ENCODE measurements at regions not wholly inside any gene's neighbourhood (a gene's known extent, or its start where the extent isn't known, plus 50 kb on each side); places are given as distances from the start of the nearest gene placed in this dataset.

- H3K4me1 Mint-ChIP-seq, result peaks cover 24% of the 10 kb centered on the region
- no peaks in the 10 kb centered on the region for H3K36me3 Mint-ChIP-seq
- H3K27me3 Mint-ChIP-seq (ENCODE audit: low read depth), result no peaks in the 10 kb centered on the region
- ChIA-PET CTCF (no interaction called here), POLR2A (no interaction called here)
- H3K9me3 Mint-ChIP-seq, result no peaks in the 10 kb centered on the region
- DNase-seq (ENCODE audit: low spot score) (no peak), ATAC-seq (no peak)
- no peak for TF ChIP-seq ZNF671 (CRISPR knock-in tag; IDR thresholded peaks at IDR 0.05)
- TF ChIP-seq NFYB (CRISPR knock-in tag; conservative IDR thresholded peaks at IDR 0.05; ENCODE audit: low read depth), result no peak
- no peak for TF ChIP-seq ZNF416 (CRISPR knock-in tag; IDR thresholded peaks at IDR 0.05)
- no peak for TF ChIP-seq RORB (CRISPR knock-in tag; IDR thresholded peaks at IDR 0.05)
- no peak for TF ChIP-seq PREB (CRISPR knock-in tag; IDR thresholded peaks at IDR 0.05; ENCODE audit: borderline replicate concordance)
- H3K27ac Mint-ChIP-seq, result no peak overlapping the region
- H3K4me3 Mint-ChIP-seq, result no peak overlapping the region
These were observed 348.0 kb upstream of the SOX5 start for GRCh38 chr12:24297516-24297915.

GRCh38 chr12:24293549-24293948 is 344.1 kb upstream of the SOX5 start:
- Mint-ChIP-seq H3K27ac (no peak overlapping the region), H3K4me3 (no peak overlapping the region), H3K4me1 (peaks cover 20% of the 10 kb centered on the region), H3K9me3 (no peaks in the 10 kb centered on the region), H3K27me3 (ENCODE audit: low read depth) (no peaks in the 10 kb centered on the region), H3K36me3 (no peaks in the 10 kb centered on the region)
- DNase-seq (ENCODE audit: low spot score) (no peak), ATAC-seq (no peak)
- POLR2A ChIA-PET, result no interaction called here
- CTCF ChIA-PET, result no interaction called here
- no peak for TF ChIP-seq ZNF425 (CRISPR knock-in tag; conservative IDR thresholded peaks at IDR 0.05)
- TF ChIP-seq SOX15 (CRISPR knock-in tag; IDR thresholded peaks at IDR 0.05), result no peak
- no peak for TF ChIP-seq RELA (CRISPR knock-in tag; IDR thresholded peaks at IDR 0.05; ENCODE audit: borderline replicate concordance)
- TF ChIP-seq, protein P1, sequence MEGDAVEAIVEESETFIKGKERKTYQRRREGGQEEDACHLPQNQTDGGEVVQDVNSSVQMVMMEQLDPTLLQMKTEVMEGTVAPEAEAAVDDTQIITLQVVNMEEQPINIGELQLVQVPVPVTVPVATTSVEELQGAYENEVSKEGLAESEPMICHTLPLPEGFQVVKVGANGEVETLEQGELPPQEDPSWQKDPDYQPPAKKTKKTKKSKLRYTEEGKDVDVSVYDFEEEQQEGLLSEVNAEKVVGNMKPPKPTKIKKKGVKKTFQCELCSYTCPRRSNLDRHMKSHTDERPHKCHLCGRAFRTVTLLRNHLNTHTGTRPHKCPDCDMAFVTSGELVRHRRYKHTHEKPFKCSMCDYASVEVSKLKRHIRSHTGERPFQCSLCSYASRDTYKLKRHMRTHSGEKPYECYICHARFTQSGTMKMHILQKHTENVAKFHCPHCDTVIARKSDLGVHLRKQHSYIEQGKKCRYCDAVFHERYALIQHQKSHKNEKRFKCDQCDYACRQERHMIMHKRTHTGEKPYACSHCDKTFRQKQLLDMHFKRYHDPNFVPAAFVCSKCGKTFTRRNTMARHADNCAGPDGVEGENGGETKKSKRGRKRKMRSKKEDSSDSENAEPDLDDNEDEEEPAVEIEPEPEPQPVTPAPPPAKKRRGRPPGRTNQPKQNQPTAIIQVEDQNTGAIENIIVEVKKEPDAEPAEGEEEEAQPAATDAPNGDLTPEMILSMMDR (IDR thresholded peaks at IDR 0.05), result no peak
- TF ChIP-seq HMGA2 (CRISPR knock-in tag; IDR thresholded peaks at IDR 0.05), result no peak
- TF ChIP-seq MYBL2 (CRISPR knock-in tag; IDR thresholded peaks at IDR 0.05), result no peak
- TF ChIP-seq ZNF263 (CRISPR knock-in tag; IDR thresholded peaks at IDR 0.05; ENCODE audit: low read depth), result no peak
- TF ChIP-seq NR3C1 (CRISPR knock-in tag; conservative IDR thresholded peaks at IDR 0.05; ENCODE audit: low read depth), result no peak
- no peak for TF ChIP-seq PRDM15 (CRISPR knock-in tag; IDR thresholded peaks at IDR 0.05)
- TF ChIP-seq IRF1 (CRISPR knock-in tag; IDR thresholded peaks at IDR 0.05), result no peak
- TF ChIP-seq ZNF396 (CRISPR knock-in tag; IDR thresholded peaks at IDR 0.05; ENCODE audit: borderline replicate concordance), result no peak
- TF ChIP-seq, protein P2, sequence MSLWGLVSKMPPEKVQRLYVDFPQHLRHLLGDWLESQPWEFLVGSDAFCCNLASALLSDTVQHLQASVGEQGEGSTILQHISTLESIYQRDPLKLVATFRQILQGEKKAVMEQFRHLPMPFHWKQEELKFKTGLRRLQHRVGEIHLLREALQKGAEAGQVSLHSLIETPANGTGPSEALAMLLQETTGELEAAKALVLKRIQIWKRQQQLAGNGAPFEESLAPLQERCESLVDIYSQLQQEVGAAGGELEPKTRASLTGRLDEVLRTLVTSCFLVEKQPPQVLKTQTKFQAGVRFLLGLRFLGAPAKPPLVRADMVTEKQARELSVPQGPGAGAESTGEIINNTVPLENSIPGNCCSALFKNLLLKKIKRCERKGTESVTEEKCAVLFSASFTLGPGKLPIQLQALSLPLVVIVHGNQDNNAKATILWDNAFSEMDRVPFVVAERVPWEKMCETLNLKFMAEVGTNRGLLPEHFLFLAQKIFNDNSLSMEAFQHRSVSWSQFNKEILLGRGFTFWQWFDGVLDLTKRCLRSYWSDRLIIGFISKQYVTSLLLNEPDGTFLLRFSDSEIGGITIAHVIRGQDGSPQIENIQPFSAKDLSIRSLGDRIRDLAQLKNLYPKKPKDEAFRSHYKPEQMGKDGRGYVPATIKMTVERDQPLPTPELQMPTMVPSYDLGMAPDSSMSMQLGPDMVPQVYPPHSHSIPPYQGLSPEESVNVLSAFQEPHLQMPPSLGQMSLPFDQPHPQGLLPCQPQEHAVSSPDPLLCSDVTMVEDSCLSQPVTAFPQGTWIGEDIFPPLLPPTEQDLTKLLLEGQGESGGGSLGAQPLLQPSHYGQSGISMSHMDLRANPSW (CRISPR knock-in tag; conservative IDR thresholded peaks at IDR 0.05; ENCODE audit: low read depth), result no peak
- TF ChIP-seq CREB1 (CRISPR knock-in tag; IDR thresholded peaks at IDR 0.05), result no peak
- no peak for TF ChIP-seq ZNF317 (CRISPR knock-in tag; IDR thresholded peaks at IDR 0.05; ENCODE audit: borderline replicate concordance, low read depth)
- TF ChIP-seq, protein P3, sequence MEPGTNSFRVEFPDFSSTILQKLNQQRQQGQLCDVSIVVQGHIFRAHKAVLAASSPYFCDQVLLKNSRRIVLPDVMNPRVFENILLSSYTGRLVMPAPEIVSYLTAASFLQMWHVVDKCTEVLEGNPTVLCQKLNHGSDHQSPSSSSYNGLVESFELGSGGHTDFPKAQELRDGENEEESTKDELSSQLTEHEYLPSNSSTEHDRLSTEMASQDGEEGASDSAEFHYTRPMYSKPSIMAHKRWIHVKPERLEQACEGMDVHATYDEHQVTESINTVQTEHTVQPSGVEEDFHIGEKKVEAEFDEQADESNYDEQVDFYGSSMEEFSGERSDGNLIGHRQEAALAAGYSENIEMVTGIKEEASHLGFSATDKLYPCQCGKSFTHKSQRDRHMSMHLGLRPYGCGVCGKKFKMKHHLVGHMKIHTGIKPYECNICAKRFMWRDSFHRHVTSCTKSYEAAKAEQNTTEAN (CRISPR knock-in tag; IDR thresholded peaks at IDR 0.05), result no peak
- TF ChIP-seq NR1H2 (CRISPR knock-in tag; IDR thresholded peaks at IDR 0.05), result no peak
- TF ChIP-seq ZNF121 (CRISPR knock-in tag; IDR thresholded peaks at IDR 0.05), result no peak
- TF ChIP-seq FOXJ3 (CRISPR knock-in tag; IDR thresholded peaks at IDR 0.05; ENCODE audit: borderline replicate concordance), result no peak

All from WTC11 (cell line).